ENCODE measurements at regions not wholly inside any gene's neighbourhood (a gene's known extent, or its start where the extent isn't known, plus 50 kb on each side); places are given as distances from the start of the nearest gene placed in this dataset.

- TF ChIP-seq CTCF (IDR thresholded peaks at IDR 0.05) (no peak), PBX3 (IDR thresholded peaks at IDR 0.05) (no peak), CBX2 (IDR thresholded peaks at IDR 0.05; ENCODE audit: borderline replicate concordance, low read depth) (no peak), TP53 (CRISPR knock-in tag; IDR thresholded peaks at IDR 0.05) (no peak), NPAS2 (CRISPR knock-in tag; IDR thresholded peaks at IDR 0.05; ENCODE audit: borderline replicate concordance) (no peak), KDM1A (IDR thresholded peaks at IDR 0.05; ENCODE audit: low read depth) (no peak), RARB (CRISPR knock-in tag; IDR thresholded peaks at IDR 0.05) (no peak), POLR2A (IDR thresholded peaks at IDR 0.05; ENCODE audit: low read length) (no peak), RFX5 (IDR thresholded peaks at IDR 0.05) (no peak), RNF2 (IDR thresholded peaks at IDR 0.05; ENCODE audit: borderline replicate concordance, low read depth) (no peak), CEBPB (IDR thresholded peaks at IDR 0.05) (no peak), SMC3 (IDR thresholded peaks at IDR 0.05) (no peak), MAX (IDR thresholded peaks at IDR 0.05) (no peak)
Measured at GRCh38 chr15:69653846-69654245, 201.2 kb downstream of the RPLP1 start.
